AG04450 (cell line): ENCODE measurements at regions not wholly inside any gene's neighbourhood (a gene's known extent, or its start where the extent isn't known, plus 50 kb on each side); places are given as distances from the start of the nearest gene placed in this dataset.

Experiments used
- CTCF ChIA-PET: fragments of 300-600, 350-600 bp; formaldehyde crosslinking; extraction: SDS; loops from one replicate; lab custom pipeline; 2022; ENCODE audit warnings: antibody characterized with exemption, inconsistent platforms; lab: Charles Lee
- POLR2A ChIA-PET: fragments of 350-600 bp; formaldehyde crosslinking; extraction: SDS; loops from one replicate; lab custom pipeline; 2021; ENCODE audit warnings: antibody characterized with exemption, inconsistent platforms; lab: Yijun Ruan, JAX
- DNase-seq: peaks from one replicate; pipeline ENCODE4 v3.0.0-alpha.2; 2011; ENCODE audit warnings: low read depth, low spot score
- H3K27ac ChIP-seq: one replicate; pipeline ENCODE4 v1.5.1; 2012; ENCODE audit warnings: low read depth, low read length, control low read depth
- H3K27me3 ChIP-seq: one replicate; pipeline ENCODE4 v1.6.0; 2012; ENCODE audit warnings: low read length; ENCODE audit not compliant: control insufficient read depth, insufficient read depth
- H3K4me3 ChIP-seq: 2 replicates; pipeline ENCODE4 v1.5.1; 2011; ENCODE audit warnings: mild to moderate bottlenecking, low read depth, low read length, control low read depth
- H3K9me3 ChIP-seq: 2 replicates; pipeline ENCODE4 v1.5.1; 2012; ENCODE audit warnings: low read length; ENCODE audit not compliant: control insufficient read depth, insufficient read depth
- CTCF ChIP-seq: IDR thresholded peaks from 2 replicates; pipeline ENCODE4 v1.5.1; 2011; ENCODE audit warnings: low read depth, low read length, control low read depth, inconsistent platforms

GRCh38 chr6:921400-921799 lies 228.5 kb upstream of the EXOC2 start:
- POLR2A ChIA-PET, result no interaction called here
- H3K4me3 ChIP-seq, result no peak overlapping the region

GRCh38 chr6:920512-920911 lies 227.6 kb upstream of the EXOC2 start:
- CTCF ChIA-PET, result interaction anchor here (0.9 kb wide), 1 partner anchor 327 kb away, joined by 3 read pairs; no protein-coding TSS in a partner anchor
- peaks cover 12% of the 10 kb centered on the region for H3K9me3 ChIP-seq
- POLR2A ChIA-PET, result no interaction called here

More at GRCh38 chr6:921400-921799, 228.5 kb upstream of the EXOC2 start:
- TF ChIP-seq CTCF, result no peak
- Histone ChIP-seq H3K27me3 (no peaks in the 10 kb centered on the region), H3K9me3 (peaks cover 12% of the 10 kb centered on the region), H3K27ac (no peak overlapping the region)
- CTCF ChIA-PET, result interaction anchor here (0.9 kb wide), 1 partner anchor 328 kb away, joined by 3 read pairs; no protein-coding TSS in a partner anchor
- no peak for DNase-seq

GRCh38 chr6:919500-919899 lies 226.6 kb upstream of the EXOC2 start:
- Histone ChIP-seq H3K27ac (no peak overlapping the region), H3K9me3 (peaks cover 12% of the 10 kb centered on the region), H3K4me3 (no peak overlapping the region), H3K27me3 (no peaks in the 10 kb centered on the region)
- no peak for TF ChIP-seq CTCF
- ChIA-PET CTCF (interaction anchor here (0.7 kb wide), 1 partner anchor 462 kb away, joined by 3 read pairs; no protein-coding TSS in a partner anchor), POLR2A (no interaction called here)
- DNase-seq, result no peak

More at GRCh38 chr6:920512-920911, 227.6 kb upstream of the EXOC2 start:
- Histone ChIP-seq H3K27ac (no peak overlapping the region), H3K27me3 (no peaks in the 10 kb centered on the region), H3K4me3 (no peak overlapping the region)
- no peak for DNase-seq
- TF ChIP-seq CTCF, result no peak

- no peak overlapping the region for H3K27ac ChIP-seq
- ChIA-PET POLR2A (no interaction called here), CTCF (no interaction called here)
Measured at GRCh38 chr6:917939-918338, 225.0 kb upstream of the EXOC2 start.

GRCh38 chr6:917296-917695 lies 224.4 kb upstream of the EXOC2 start:
- Histone ChIP-seq H3K4me3 (no peak overlapping the region), H3K27ac (no peak overlapping the region), H3K27me3 (peaks cover 5% of the 10 kb centered on the region), H3K9me3 (peaks cover 12% of the 10 kb centered on the region)
- no peak for TF ChIP-seq CTCF
- no peak for DNase-seq
- CTCF ChIA-PET, result no interaction called here
- POLR2A ChIA-PET, result no interaction called here

More at GRCh38 chr6:917939-918338, 225.0 kb upstream of the EXOC2 start:
- DNase-seq, result no peak
- H3K4me3 ChIP-seq, result no peak overlapping the region
- H3K9me3 ChIP-seq, result peaks cover 12% of the 10 kb centered on the region
- no peak for TF ChIP-seq CTCF
- H3K27me3 ChIP-seq, result peaks cover 3% of the 10 kb centered on the region
